GM18867 (cell line): ENCODE measurements at regions not wholly inside any gene's neighbourhood (a gene's known extent, or its start where the extent isn't known, plus 50 kb on each side); places are given as distances from the start of the nearest gene placed in this dataset.
A peak's percentile ranks its signal among the peaks of the same experiment; 100 is the strongest.

Source experiments
- ATAC-seq: cut with Tn5 transposase; IDR thresholded peaks from one replicate; pipeline ENCODE4 v1.9.1; 2021; ENCODE audit warnings: mild to moderate bottlenecking, moderate library complexity; ENCODE audit not compliant: unreplicated experiment

DNA sequence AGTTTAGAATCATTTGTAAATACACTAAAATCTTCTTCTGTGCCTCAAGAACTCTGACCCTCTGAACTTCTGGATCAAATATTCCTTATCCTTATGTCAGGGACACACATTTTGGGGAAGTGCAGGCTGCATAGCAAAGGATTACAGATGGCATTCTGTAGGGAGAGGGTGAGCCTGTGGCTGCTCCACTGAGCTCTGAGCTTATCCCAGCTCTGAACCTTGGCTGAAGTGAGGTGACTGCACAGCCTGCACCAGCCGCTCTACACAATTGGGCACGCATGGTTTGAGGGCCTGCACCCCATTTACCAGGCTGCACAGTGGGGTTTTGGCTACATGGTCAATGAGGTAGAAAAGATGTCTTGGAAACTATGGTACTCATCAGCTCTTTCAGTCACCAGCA lies 251.6 kb downstream of the GALR1 start:
- ATAC-seq, result no peak

- no peak for ATAC-seq
Observed at GRCh38 chr18:77505499-77505898, 255.9 kb downstream of the GALR1 start.

- ATAC-seq, result peak; percentile 76
Observed at GRCh38 chr18:77512152-77512551, 262.5 kb downstream of the GALR1 start.

DNA sequence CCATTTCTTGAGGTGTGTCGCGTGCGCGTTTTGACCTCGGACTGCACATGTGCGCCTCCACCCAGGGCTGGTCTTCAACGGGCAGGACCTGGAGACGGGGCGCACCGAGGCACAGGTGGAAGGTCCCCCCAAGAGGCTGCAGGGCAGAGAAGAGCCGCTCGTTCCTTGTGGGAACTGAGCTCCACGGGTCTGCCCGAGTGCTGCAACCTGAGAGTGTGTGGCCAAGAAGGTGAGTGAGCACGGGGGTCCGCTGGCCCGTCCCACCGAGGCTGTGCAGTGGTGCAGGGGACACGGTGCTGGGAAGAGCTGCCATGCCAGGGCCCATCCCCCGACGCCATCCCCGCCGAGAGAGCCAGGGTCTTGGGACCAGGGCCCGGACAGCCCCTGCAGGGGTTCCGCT lies 268.3 kb downstream of the GALR1 start:
- ATAC-seq, result no peak

- no peak for ATAC-seq
Observed at GRCh38 chr18:77520767-77521166, 271.1 kb downstream of the GALR1 start.

- ATAC-seq, result no peak
Observed at GRCh38 chr18:77522051-77522675, 272.5 kb downstream of the GALR1 start.

DNA sequence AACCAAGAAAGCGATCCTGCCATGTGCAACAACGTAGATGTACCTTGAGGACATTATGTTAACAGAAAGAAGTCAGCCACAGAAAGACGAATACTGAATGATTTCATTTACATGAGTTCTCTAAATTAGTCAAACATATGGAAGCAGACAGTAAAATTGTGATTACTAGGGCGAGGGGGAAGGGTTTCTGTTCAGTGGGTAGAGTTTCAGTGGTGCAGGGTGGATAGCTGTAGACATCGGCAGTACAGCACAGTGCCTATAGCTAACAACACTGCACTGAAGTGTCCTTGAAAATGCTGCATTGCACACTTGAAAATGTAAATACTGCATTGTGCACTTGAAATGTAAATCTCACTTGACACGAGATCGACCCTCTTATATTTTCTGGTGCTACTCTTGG lies 275.3 kb downstream of the GALR1 start:
- ATAC-seq, result peak; percentile 66

DNA sequence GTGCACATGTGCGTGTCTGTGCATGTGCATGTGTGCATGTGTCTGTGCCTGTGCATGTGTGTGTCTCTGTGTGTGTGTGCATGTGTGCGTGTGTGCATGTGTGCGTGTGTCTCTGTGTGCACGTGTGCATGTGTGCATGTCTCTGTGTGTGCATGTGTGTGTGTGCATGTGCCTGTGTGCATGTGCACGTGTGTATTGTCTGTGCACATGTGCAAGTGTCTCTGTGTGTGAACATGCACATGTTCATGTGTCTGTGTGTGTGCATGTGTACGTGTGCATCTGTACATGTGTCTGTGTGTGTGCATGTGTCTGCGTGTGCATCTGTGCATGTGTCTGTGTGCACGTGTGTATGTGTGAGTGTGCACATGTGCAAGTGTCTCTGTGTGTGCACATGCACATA lies 277.3 kb downstream of the GALR1 start:
- no peak for ATAC-seq

DNA sequence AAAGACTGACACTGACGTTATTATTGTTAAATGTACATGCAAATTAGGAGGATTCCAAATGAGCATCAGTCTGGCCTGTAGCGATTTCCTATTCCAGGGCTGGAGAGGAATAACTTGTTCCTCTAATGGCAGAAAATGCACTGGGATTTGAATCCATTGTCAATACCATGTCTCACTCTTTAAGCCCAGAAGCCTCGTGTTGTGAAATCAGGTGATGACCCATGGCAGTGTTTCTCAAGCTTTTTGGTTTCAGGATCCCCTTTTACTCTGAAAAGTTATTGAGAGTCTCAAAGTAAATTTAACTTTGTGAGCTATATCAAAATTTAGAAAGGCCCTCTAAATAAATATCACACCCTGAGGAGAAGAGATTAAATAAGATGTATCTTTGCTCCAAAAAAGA lies 279.2 kb downstream of the GALR1 start:
- no peak for ATAC-seq

DNA sequence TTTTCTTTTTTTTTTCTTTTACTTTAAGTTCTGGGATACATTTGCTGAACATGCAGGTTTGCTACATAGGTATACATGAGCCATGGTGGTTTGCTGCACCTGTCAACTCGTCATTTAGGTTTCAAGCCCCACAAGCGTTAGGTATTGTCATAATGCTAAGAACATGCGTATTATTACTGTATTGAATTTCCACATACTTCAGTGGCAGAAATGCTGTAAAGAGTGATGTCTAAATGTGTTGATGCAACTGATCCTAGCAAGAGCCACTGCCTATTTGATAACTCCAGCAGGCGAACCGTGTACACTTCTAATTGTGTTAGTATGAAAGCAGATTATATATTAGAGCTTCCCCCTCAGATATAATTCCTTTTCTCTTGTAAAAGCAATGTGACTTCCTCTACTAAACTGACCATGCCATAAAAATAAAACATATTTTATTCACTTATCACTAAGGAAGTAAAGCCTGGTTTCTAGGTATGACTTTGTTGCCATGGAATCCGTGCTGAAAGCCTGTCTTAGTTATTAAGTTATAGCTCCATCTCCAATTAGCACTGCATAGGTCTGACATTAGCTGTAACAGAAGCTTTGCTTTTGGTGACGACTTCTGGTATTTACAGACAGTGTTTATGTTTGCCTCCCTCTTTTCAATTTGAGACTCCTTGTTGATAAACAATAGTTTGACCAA lies 280.0 kb downstream of the GALR1 start:
- ATAC-seq, result no peak

- ATAC-seq, result no peak
Observed at GRCh38 chr18:77530732-77531131, 281.1 kb downstream of the GALR1 start.

DNA sequence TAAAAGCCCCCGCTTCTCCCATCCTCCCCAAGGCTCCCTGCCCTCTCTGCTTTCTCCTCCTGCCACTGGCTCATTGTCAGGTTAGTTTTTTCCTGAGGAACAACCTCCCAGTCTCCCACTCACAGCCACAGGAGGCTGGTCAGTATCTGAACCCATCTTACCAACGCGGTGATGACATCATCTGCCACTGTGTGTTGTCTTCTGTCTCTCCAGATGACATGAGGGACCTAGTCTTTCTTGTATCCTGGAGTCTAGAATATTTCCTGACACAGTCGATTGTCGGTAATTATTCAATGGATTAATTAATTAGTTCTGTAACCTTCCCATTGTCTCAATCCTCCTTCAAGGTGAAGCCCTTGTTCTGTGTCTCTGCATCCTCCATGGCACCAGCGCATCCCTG lies 290.2 kb downstream of the GALR1 start:
- no peak for ATAC-seq

GRCh38 chr18:77544792-77545191 lies 295.1 kb downstream of the GALR1 start:
- ATAC-seq, result no peak

DNA sequence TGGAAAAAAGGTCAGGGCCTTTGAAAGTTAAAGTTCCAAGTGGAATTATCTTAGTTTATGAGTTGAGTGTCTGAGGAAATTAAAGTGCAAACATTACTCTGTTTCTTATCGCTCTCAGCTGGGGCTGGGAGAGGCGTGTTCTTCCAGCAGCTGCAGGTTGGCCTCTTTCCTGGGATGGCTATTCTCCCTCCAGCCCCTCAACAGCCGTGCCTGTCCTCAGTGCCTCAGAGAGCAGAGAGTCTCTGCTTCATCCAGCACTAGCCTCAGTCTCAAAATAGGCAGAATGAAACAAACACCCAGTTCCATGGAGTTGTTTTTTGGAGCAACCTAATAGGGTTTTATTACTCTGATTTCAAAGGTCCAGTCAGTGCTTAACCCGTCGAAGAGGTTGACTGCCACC lies 298.1 kb downstream of the GALR1 start:
- no peak for ATAC-seq

- no peak for ATAC-seq
Observed at GRCh38 chr18:77548790-77549420, 299.3 kb downstream of the GALR1 start.

GRCh38 chr18:77550625-77551024 lies 301.0 kb downstream of the GALR1 start:
- ATAC-seq, result no peak

- ATAC-seq, result no peak
Observed at GRCh38 chr18:77551055-77551454, 301.4 kb downstream of the GALR1 start.

DNA sequence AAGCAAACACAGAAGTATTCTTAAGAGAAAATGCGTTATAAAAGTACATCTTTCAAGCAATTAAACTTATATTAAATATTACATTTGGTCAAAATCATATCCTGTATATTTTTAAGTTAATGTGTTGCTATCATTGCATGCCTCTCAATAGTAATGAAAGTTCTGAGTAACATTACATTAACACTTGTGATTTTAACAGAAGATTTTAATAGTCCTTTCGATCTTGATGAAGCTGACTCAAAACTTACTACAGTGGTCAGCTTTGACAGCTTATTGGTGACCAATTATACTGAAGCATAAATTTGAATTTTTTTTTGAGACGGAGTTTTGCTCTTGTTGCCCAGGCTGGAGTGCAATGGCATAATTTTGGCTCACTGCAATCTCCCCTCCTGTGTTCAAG lies 303.3 kb downstream of the GALR1 start:
- no peak for ATAC-seq

DNA sequence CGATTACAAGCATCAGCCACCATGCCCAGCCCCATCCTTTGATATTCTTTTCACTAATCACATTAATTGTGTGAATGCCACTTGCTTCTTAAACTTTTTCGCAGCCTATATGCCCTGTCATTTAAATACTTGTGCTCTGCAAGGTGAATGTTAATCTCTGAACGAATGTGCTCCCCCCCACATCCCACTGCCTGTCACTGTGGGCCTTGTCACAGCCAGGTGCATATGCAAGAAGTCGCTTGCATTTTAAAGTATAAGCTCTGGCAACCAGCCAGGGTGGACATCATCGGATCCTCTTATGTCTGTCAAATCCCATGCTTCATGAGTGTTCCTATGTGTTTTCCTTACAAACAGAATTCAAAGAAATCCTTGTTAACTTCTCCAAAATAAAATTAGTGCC lies 304.4 kb downstream of the GALR1 start:
- no peak for ATAC-seq

DNA sequence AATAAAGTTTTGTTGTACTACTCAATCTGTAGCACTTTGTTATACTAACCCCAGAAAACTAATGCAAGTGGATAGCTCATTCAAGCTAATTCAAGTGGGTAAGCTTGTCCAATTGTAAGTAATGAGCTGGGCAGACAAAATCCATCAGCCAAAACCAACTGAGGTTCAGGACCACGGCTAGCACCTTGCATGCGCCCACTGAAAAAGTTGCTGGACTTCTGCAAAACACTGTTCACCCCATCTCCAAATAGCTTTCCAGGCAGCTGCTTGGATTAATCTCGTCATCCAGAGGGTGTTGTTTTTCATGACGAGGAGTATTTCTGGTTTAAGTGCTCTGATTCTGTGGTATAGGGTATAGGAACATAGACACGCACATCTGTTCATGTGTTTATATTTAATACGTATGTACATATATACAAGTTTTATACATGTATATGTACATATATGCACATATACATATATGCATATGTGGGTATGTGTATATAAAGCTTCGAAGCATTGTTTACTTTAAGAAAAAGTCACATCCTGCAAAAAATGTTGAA lies 307.5 kb downstream of the GALR1 start:
- ATAC-seq, result no peak

DNA sequence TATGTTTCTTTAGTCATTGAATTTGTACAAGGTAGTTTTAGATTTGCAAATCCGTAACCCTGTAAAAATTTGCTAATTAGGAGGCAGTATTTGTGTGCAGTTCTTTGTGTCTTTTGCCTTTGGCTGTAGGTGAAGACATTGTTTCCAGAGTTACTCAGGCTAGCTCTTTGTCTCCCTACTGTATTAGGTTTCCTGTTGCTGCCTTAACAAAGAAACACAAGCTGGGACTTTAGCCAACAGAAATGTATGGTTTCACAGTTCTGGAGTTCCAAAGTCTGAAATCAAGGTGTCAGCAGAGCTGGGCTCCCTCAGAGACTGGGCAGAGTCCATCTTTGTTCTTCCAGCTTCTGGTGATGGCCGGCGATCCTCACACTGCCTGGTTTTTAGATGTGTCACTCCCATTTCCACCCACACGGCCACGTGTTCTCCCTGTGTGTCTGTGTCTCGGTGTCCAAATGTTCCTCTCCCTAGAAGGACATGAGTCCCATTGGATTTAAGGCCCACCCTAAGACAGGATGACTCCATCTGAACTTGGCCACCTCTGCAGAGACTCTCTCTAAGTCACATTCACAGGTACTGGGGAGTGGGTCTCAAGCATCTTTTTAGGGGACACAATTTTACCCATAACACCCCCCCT lies 309.7 kb downstream of the GALR1 start:
- ATAC-seq, result no peak
